HL-60 (cell line): ENCODE measurements at regions not wholly inside any gene's neighbourhood (a gene's known extent, or its start where the extent isn't known, plus 50 kb on each side); places are given as distances from the start of the nearest gene placed in this dataset.

Source experiments
- CTCF ChIP-seq: IDR thresholded peaks from one replicate; pipeline ENCODE4 v1.5.1; 2011; ENCODE audit warnings: low read length, control low read depth, inconsistent platforms; ENCODE audit not compliant: insufficient read depth
- GABPA ChIP-seq: IDR thresholded peaks from 2 replicates; pipeline ENCODE4 v1.6.1; 2012; ENCODE audit warnings: low read depth
- REST ChIP-seq: IDR thresholded peaks from 2 replicates; pipeline ENCODE4 v1.6.1; 2012; ENCODE audit warnings: low read depth; ENCODE audit not compliant: insufficient replicate concordance
- SPI1 ChIP-seq: IDR thresholded peaks from 2 replicates; pipeline ENCODE4 v1.6.1; 2012; ENCODE audit warnings: low read depth, mild to moderate bottlenecking, borderline replicate concordance

DNA sequence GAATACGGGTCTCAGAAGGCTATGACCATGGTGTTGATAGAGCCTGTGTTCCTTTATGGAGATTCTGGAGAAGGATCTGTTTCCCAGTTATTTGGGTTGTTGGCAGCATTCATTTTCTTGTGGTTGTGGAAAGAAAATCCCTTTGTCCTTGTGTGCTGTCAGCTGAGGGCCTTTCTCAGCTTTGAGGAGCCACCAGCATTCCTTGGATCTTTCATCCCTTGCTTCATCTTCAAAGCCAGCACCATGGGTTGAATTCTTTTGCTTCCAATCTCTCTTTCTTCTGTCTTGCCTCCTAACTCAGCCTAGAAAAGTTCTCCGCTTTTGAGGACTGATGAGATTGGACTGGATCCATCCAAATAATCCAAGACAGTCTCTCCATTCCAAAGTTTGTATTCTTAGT is 103.2 kb upstream of the MMADHC start:
- no peak for TF ChIP-seq CTCF
- no peak for TF ChIP-seq REST
- TF ChIP-seq GABPA = no peak
- TF ChIP-seq SPI1 = no peak
